SIG-M5 treated with dmso at 0.1 percent for 504 hours (cell line): ENCODE measurements at regions not wholly inside any gene's neighbourhood (a gene's known extent, or its start where the extent isn't known, plus 50 kb on each side); places are given as distances from the start of the nearest gene placed in this dataset.
"Not testable (repeated sequence)": the region's sequence is repeated elsewhere in the genome, so short reads cannot be mapped to it uniquely, and the experiment has no call there.

Experiments used
- DNase-seq: peaks from one replicate; lab custom pipeline; 2025; ENCODE audit not compliant: unreplicated experiment; lab: John Stamatoyannopoulos, UW

DNA sequence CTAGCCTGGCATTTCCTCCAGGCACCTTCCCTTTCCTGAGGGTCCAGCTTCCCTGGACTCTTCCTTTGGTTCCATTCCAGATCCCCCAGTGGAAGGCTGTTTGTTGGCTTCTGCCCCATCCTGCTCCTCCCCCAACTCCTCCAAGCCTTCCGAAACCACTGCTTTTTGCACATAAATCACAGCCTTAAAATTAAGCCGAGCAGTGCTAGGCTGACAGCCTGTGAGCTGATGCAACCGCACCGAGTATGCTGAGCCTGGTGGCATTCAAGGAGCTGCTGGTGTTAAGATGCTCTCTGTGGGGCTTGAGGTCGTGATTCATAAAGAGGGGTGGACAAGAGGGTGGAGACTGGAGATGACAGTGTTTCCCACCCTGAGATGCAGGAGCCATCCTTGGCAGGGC lies 266.6 kb upstream of the C1orf174 start:
- DNase-seq = no peak

DNA sequence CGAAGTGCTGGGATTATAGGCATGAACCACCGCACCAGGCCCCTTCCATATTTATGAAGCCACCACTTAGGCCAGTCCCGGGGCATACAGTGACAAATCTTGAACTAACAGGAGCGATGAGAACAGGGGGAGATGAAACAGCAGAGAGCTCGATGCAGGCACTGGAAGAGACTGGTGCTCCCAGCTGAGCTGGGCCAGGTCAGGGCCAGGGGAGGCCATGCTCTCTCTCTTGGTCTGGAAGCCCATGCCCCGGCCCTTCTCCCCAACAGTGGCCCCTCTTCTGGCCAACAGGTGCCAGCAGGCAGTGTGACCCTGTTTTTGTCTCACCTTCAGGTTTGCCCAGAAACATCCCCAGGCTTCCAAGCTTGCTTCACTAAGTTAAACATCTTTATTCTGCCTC lies 269.9 kb upstream of the C1orf174 start:
- no peak for DNase-seq

DNA sequence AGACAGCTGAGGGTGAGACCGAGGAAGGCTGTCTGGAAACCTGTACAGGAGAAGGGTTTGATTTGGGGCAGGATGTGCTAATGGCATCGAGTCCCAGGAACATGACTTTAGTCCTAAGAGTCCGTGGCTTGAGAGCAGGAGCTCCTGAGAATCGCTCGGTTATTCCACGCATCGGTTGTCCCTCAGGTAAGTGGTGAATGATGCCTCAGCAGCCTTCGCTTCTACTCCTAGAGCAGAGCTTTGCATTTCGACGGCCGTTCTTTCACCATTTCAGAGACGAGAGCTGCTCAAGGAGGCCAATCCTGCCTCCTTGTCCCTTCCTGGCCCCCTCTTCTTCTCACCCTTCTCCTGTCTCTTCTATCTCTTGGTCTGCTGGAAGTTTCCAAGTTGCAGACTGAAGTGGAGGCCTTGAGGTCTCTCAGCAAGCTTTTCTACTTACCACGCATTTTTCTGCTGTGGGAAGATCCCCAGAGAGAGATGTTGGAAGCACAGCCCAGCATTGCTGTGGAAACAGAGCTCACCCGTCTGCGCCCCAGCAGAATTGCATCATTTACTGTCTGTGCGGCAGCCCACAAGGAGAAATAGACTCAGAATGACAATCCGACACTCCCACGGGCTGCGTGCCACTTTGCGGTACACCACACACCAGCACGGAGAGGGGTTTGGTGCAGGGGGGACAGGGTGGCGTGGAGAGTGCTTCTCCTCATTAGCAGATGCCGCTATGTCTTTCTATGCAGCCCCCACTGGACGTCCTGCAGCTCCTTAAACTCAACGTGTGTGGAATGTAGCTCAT lies 270.7 kb upstream of the C1orf174 start:
- no peak for DNase-seq

DNA sequence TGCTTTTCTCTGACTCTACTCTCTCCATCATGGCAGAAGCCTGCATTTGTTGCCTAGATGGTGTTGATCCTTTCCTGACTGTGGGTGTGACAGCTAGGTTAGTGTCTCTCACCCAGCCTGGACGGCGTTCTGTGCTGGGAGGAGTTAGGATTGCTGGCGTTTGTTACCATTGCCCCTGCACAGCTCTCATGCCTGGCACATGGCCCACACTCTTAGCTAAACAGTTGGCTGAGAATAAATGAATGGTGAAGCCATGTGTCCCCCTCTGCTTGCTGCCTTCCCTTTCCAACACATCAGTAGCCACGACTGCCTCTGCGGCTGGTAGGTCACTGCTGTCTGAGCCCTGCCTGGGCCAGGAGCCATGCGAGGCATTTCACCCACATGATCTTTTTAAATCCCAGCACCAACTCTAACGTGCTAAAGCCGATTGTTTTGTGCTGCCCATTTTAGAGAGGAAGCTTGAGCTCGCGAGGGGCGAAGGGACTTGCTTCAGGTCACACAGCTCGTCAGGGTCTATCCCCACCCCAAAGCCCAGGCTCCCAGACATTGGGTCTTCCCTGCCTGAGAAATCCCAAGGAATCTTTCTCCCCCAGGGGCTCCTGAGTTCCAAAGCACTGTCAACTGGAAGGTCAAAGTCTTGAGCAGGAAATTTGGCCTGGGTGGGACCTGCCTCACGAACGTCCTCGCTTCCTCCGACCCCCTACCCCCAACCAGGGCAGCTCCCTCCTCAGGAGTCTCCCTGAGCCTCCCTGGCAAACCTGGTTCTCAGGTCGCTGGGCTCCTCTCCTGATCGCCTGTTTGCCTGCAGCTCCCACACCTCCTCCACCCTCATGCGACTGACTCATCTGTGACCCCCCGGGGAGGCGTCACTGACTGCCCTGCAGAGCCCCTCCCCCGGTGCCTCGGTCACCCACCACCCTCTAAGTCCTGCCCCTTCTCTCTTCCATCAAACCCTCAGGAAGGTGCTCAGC lies 271.7 kb upstream of the C1orf174 start:
- no peak for DNase-seq

DNA sequence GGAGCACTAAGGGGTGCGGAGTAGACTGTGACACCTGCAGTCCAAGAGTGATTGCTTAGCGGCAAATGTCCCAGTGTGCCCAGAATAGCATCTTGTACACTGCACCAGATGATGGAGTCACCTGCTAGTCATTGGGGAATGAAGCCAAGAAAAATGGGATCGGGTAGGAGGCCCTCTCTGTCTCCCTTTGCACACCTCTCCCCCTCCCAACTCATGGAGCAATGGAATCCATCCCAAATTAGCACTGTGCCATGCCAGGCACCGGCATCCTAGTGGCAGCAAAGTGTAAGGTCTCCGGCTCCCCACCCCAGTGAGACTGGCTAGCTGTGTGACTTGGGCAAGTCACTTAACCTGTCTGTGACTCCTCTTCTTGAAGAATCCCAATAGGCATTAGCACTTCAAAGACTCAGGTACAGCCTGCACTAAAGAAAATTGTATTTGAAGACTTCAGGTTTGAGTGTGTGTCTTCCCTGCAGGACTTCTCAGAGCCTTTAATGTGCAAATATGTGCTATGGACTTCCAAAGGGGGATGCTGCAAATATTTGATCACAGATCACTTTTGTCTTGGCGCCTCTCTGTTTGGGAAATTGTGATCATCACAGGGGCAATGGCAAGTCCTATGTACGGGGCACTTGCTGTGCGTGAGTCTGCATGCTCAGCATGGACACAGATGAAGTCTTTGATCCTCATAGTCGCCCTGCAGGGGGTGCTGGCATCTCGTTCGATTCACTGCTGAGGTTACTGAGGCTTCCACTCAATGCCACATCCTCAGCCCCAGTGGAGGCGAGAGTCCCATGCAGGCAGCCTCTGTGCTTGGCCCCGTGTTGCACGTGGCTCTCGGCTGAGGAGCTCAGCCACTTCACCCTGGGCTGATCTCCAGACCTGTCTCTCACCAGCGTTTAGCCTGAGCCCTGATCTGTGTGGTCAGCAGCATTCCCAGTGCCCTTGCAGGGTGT lies 272.9 kb upstream of the C1orf174 start:
- DNase-seq = no peak

DNA sequence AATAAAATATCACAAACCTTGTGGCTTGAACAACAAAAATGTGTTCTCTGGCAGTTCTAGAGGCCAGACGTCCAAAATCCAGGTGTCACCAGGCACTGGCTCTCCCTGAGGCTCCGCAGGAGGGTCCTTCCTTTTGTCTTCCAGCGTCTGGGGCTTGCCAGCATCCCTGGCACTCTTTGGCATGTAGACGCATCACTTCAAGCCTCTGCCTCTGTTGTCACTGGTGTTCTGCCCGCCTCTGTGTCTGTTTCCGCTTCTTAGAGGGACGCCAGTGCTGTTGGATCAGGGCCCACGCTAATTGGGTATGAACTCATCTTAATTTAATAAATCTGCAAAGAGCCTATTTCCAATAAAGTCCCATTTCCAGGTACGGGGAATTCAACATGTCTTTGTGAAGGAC lies 273.7 kb upstream of the C1orf174 start:
- DNase-seq = no peak

DNA sequence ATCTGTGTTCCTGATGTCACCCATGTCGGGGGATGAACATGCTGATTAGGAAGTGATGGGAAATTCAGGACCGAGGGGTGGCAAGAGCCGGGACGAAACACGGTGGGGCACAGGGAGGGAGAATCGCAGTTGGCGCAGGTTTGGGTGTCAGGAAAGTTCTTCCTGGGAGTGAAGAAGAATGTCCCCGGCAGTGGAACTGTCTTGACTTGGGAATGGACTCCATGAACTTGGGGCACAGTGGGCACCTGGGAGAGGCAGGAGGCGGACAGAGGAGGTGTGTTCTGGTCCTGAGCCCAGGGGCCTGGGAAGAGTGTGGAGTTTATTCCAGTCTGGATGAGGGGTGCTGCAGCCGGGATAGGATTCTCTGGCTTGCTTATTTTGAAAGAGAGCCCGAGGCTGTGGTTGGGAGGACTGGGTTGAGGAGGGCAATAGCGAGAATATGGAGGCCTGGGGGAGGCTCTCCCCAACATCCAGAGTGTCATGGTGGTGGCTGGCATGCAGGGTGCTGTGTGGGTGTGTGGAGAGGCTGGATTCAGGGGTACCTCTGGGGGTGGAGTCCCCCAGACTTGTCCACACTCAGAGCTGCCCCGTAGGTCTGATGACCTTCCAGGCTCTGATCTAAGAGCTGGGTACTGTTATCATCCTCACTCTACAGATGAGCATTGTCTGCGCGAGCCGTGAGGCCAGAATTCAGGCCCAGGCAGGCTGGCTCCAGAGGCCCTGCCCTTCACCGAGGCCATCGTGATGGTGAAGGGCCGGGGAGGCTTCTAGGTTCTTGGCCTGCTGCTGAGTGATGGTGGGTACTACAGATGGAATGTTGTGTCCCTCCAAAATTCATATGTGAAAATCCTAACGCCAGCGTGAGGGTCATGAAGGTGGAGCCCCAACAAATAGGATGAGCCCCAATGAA lies 274.5 kb upstream of the C1orf174 start:
- no peak for DNase-seq

DNA sequence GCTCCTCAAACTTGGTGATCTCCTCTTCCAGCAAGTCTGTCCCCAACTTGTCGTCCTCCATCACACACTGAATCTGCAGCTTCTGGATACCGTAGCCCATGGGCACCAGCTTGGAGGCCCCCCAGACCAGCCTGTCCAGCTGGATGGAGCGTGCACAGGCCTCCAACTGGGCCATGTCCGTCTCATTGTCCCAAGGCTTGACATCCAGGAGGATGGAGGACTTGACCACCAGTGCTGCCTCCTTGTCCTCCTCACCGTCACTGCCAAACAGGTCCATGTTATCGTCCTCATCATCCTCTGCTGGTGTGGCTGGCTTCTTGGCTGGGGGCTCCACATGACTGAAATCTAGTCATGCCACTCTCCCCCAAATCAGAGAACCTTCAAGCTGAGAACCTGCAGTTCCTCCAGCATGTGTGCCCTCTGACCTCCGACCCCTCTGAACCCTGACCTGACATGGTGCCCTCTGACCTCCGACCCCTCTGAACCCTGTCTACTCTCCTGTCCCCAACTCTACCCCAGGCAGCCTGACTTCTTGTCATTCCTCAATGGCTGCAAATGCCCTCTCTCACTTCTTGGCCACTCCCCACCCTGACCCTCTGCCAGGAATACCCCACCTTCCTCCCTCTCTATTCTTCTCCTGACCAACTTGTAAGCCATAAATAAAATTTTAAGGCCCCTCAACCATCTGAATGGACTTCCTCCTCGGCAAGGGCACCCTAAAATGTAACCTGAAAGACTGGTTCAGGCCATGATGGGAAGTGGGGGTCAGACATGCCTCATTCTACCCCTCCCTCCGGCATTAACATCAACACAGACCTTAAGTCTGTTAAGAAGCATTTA lies 275.7 kb upstream of the C1orf174 start:
- no peak for DNase-seq

DNA sequence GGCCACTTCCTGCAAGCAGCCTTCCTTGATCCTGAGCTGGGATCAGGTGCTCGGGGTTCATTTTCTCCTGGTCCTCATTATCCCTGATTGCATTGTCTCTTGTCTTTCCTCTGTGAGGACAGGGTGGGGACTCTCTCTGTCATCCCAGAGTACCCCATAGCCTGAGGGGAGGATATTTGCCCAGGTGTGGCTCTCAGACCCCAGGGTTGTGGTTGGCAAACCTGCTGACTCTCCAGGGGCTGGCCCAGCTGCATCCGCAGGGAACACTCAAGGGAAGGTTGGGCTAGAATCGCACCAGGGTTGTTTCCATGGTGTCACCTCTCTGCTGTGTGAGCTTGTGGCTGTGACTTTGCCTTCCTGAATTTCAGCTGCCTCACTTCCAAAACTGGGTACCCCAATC lies 276.8 kb upstream of the C1orf174 start:
- DNase-seq = no peak

DNA sequence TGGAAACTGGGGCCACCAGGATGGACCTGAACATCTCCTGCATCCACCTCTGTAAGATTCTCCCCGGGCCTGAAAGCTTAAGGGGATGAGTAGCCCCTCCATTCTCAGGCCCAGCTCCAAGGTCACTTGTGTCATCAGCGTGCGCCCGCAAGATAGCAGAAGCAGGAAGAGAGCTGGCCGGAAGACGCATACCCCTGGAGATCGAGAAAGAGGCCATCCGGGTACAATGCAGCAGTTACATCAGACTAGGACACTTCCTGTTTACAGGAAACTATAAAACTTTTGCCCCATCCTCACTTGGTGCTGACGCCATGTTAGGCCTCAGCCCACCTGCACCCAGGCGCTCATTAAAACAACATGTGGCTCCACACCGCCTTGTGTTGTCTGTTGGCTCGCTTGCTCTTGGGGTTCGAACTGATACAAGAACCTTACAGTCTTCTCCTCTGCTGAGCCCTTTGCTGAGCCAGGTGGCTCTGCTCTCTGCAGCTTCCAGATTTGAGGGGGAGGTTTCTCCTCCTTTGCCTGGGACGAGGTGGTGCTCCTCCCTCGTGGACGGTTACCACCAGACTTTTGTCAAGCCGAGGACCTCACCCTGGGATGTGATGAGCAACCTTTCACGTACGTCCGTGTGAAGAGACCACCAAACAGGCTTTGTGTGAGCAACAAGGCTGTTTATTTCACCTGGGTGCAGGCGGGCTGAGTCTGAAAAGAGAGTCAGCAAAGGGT lies 277.5 kb upstream of the C1orf174 start:
- DNase-seq = no peak

DNA sequence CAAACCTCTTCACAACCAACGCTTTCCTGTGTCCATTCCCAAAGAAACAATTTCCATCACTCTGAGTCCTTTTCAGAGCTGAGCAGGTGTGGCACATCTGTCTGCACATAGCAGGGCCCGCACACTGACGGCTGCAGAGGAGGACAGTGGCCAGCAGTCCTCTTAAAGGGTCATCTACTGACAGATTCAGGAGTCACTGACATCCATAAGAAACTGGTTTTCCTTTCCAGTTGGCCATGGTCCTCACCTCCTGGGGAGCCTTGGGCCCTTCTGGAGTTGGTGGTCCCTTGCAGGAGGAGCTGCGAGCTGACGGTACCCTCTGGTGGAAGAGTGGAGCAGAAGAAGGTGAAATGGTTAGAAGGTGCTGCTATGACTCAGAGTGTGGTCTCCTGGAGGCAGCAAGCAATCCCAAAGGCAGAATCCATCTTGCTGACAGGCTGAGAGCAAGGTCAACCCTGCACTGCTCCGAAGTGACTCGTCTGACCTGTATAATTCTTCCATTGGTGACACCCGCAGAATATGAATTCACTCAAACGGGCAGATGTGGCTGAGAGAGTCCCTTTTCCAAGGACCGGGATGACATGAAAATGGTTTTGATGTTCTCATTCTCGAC lies 278.5 kb upstream of the C1orf174 start:
- no peak for DNase-seq

DNA sequence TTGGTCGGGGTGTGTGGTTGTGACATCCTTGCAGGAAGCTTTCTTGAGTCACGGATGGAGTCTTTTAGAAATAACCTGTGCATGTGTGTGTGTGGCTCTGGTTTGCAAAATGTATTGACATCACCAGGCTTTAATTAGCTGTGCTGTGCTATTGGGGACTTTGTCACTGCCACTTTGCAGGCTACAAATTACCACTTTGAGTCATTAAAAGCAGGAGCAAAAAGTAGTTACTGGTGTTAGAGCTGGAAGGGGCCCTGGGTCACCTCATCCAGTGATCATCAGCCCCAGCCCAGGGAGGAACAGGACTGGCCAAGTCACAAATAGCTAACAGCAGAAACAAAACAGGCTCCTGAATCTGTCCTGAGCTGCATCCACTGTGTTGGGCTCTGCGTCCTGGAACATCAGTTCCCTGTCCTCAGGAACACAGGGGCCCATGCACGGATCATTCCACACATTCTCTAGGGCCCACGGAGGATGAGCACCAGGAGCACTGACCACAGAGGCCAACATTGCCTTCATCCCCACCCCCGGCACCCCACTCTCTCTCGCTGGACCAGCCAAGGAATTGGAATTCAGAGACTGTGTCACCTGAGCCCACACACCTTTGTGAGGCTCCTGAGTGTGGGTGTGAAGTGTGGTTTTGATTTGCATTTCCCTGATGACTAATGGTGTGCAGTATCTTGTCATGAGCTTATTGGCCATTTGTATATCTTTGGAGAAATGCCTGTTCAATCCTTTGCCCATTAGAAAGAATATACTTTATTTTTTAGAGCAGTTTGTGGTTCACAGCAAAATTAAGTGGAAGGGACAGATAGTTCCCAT lies 280.1 kb upstream of the C1orf174 start:
- DNase-seq = no peak

DNA sequence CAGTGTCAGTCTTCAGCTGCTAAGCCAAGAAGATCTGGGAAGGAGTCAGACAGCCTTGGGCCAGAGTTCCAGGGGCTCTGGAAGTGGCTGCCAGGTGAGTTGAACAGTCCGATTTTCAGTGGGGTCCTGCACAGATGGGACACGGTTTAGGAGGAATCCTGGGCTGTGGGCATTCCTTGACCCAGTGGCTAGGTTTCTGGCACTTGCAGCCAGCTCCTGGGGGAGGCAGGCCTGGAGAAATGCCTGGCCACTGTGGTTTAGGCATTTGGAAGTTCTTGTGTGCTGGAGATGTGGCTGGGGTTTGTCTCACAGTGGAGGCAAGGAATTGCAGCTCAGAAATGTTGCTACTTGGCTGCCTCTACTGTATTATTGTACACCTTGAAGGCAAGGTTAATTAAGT lies 286.4 kb upstream of the C1orf174 start:
- not testable (repeated sequence) for DNase-seq

DNA sequence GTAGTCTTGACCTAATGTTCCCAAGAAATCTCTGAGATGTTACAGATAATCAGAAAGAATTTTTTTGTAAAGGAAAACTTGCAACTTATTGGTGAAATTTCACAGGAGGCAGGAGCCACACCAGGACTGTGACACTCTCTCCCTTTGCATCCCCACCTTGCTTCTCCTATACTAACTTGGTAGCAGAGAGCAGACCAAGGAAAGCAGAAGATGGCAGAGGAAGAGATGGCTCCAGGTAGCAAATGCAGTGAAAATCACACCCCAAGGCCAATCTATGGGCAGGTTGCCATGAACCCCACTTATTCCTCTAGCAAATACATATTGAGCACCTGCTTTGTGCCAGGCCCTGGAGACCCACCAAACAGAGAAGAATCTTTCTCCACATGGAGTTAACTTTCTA lies 303.4 kb upstream of the C1orf174 start:
- no peak for DNase-seq

DNA sequence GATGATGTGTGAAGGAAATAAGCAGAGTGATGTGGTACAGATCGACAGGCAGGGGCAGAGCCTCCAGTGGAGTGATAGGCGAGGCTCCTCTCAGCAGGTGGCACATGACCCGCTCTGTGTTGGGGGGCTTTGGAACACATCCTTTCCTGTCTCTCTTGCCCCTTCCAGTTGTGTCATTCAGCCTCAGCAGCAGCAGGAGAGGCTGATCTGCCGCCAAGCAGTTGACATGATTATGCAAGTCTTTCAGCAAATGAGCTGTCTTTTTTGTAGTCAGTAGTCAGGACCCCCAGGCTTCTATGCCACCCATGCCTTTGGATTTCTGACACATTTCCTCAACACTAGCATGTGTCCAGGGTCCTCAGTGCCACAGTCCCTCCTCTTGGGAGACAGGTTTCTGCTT lies 307.1 kb upstream of the C1orf174 start:
- no peak for DNase-seq

DNA sequence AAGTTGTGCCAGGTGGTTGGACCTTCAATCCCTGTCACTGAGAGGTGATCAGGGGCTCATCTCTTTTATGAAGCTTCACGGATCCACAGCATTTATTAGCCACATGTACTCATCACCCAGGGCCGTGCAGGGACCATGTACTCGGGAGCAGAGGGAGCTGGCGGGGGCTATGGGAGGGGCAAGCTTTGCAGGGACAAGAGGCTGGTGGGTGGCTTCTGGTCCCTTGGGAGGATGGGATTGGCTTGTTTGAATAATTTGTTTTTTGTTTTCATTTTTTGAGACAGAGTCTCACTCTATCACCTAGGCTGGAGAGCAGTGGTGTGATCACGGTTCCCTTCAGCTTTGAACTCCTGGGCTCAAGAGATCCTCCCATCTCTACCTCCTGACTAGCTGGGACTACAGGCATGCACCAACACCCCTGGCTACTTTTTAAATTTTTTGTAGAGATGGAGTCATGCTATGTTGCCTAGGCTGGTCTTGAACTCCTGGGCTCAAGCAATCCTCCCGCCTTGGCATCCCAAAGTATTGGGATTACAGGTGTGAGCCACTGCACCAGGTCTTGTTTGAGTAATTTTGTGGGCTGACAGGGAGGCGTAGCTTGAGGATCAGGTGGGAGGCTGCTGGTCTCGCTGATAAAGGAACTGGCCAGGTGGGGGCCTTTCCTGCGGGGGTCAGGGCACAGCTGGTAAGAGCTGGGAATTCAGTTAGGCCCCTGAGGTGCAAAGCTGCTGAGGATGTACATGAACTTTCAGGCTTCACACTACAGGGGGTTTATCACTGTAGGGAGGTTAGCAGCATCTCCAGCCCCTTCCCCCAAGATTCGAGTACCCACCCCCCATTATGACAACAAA lies 308.0 kb upstream of the C1orf174 start:
- no peak for DNase-seq
